Colonic mucosa (tissue), 4 donors: ENCODE measurements at regions not wholly inside any gene's neighbourhood (a gene's known extent, or its start where the extent isn't known, plus 50 kb on each side); places are given as distances from the start of the nearest gene placed in this dataset.
"Not testable (repeated sequence)": the region's sequence is repeated elsewhere in the genome, so short reads cannot be mapped to it uniquely, and the experiment has no call there.

ENCODE experiments used
- DNase-seq: peaks from one replicate; pipeline ENCODE4 v3.0.0-alpha.2; 2020
- H3K27ac ChIP-seq: fragments of 200-600 bp; one replicate; pipeline ENCODE4 v1.8.0; 2021
- H3K27me3 ChIP-seq: fragments of 200-600 bp; one replicate; pipeline ENCODE4 v1.8.0; 2021
- H3K36me3 ChIP-seq: fragments of 200-600 bp; one replicate; pipeline ENCODE4 v1.8.0; 2021
- H3K4me1 ChIP-seq: fragments of 200-600 bp; one replicate; pipeline ENCODE4 v1.8.0; 2021; ENCODE audit warnings: mild to moderate bottlenecking
- H3K4me3 ChIP-seq: fragments of 200-600 bp; one replicate; pipeline ENCODE4 v1.8.0; 2021
- H3K9ac ChIP-seq, 2 donors: one replicate each; pipeline ENCODE4 v1.7.0; 2013; ENCODE audit warnings: control low read depth in 2 of 2, low read depth in 2 of 2, low read length in 2 of 2
- H3K9me3 ChIP-seq: fragments of 200-600 bp; one replicate; pipeline ENCODE4 v1.8.0; 2021
- intact Hi-C: fragments of 100-400 bp; cut with DNase I; formaldehyde crosslinking; loops from one replicate; pipeline ENCODE4 v1.14.1; 2022
- TF ChIP-seq, protein P1 (sequence below): fragments of 200-600 bp; IDR thresholded peaks from one replicate; pipeline ENCODE4 v1.8.0; 2022; ENCODE audit warnings: antibody characterized with exemption, mild to moderate bottlenecking
- donor health status: healthy.
- donor health status: DM: no; HTN: no; CAD: no.
- donor health status: DM: no; HTN: no; CAD: no.

DNA sequence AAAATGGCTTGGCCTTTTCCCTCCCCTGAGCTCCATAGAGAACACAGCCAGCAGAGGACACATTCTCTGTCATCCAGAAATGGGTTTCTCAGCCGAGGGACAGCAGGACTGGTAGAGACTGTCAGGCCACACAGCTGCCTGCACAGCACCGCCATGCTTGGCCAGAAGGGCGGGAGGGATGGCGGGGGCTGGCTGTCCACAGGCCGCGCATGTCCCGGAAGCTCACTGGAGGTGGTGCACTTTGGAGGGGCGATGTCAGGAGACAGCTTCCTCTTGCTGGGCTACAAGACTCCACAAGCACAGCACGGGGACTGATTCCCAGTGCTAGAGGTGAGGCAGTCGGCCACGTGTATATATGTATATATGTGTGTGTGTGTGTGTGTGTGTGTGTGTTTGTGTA is 125.3 kb downstream of the GOLGA6L4 start:
- H3K4me3 ChIP-seq, H3K4me1 ChIP-seq, H3K9ac ChIP-seq, intact Hi-C loops, H3K36me3 ChIP-seq, H3K27me3 ChIP-seq, H3K9me3 ChIP-seq, H3K27ac ChIP-seq, DNase-seq: not testable (repeated sequence)

DNA sequence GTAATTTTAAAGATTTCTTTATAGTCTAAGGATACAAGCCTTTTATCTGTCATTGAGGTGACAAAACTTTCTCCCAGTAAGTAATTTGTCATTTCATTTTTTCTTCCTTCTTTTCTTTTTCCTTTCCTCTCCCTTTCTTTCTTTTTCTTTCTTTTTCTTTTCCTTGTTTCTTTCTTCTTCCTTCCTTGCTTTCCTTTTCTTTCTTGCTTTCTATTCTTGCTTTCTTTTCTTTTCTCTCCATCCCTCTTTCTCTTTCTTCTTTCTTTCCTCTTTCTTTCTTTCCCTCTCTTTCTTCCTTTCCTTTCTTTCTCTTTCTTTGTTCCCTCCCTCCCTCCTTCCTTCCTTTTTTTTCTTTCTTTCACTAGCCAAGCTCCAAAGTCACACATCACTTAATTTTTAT is 148.8 kb downstream of the GOLGA6L4 start:
- H3K9ac ChIP-seq, H3K27ac ChIP-seq, DNase-seq, H3K9me3 ChIP-seq, H3K4me3 ChIP-seq, H3K36me3 ChIP-seq, H3K27me3 ChIP-seq, intact Hi-C loops, H3K4me1 ChIP-seq: not testable (repeated sequence)

DNA sequence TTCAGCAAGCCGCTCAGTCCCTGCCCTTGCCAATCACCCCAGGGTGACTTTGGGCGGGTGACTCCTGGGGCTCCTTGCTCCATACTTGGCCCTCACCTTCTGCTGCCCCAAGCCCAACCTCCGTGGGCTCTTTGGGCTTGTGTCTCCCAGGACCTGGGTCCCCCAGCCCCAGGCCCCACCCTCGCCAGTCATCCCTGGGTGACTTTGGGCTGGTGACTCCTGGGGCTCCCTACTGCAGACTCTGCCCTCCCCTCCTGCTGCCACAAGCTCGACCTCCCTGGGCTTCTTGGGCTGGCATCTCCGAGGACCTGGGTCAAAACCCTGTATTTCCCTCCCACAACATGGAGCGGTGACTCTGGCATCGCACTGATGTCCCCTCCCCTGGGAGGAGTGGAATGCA is 151.5 kb downstream of the GOLGA6L4 start:
- H3K4me1 ChIP-seq = no peaks in the 10 kb centered on the region
- no peaks in the 10 kb centered on the region for H3K27me3 ChIP-seq
- intact Hi-C loops = no loop called here
- TF ChIP-seq, protein P1, sequence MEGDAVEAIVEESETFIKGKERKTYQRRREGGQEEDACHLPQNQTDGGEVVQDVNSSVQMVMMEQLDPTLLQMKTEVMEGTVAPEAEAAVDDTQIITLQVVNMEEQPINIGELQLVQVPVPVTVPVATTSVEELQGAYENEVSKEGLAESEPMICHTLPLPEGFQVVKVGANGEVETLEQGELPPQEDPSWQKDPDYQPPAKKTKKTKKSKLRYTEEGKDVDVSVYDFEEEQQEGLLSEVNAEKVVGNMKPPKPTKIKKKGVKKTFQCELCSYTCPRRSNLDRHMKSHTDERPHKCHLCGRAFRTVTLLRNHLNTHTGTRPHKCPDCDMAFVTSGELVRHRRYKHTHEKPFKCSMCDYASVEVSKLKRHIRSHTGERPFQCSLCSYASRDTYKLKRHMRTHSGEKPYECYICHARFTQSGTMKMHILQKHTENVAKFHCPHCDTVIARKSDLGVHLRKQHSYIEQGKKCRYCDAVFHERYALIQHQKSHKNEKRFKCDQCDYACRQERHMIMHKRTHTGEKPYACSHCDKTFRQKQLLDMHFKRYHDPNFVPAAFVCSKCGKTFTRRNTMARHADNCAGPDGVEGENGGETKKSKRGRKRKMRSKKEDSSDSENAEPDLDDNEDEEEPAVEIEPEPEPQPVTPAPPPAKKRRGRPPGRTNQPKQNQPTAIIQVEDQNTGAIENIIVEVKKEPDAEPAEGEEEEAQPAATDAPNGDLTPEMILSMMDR = no peak
- no peak for DNase-seq
- no peak overlapping the region for H3K9ac ChIP-seq
- H3K9me3 ChIP-seq = no peaks in the 10 kb centered on the region
- no peak overlapping the region for H3K27ac ChIP-seq
- H3K4me3 ChIP-seq = no peak overlapping the region
- no peaks in the 10 kb centered on the region for H3K36me3 ChIP-seq

DNA sequence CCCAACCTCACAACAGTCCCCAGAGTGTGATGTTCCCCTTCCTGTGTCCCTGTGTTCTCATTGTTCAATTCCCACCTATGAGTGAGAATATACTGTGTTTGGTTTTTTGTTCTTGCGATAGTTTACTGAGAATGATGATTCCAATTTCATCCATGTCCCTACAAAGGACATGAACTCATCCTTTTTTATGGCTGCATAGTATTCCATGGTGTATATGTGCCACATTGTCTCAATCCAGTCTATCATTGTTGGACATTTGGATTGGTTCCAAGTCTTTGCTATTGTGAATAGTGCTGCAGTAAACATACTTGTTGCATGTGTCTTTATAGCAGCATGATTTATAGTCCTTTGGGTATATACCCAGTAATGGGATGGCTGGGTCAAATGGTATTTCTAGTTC is 152.6 kb downstream of the GOLGA6L4 start:
- H3K27me3 ChIP-seq, H3K9ac ChIP-seq, H3K27ac ChIP-seq, intact Hi-C loops, H3K4me1 ChIP-seq, H3K36me3 ChIP-seq, H3K4me3 ChIP-seq, DNase-seq, H3K9me3 ChIP-seq: not testable (repeated sequence)

DNA sequence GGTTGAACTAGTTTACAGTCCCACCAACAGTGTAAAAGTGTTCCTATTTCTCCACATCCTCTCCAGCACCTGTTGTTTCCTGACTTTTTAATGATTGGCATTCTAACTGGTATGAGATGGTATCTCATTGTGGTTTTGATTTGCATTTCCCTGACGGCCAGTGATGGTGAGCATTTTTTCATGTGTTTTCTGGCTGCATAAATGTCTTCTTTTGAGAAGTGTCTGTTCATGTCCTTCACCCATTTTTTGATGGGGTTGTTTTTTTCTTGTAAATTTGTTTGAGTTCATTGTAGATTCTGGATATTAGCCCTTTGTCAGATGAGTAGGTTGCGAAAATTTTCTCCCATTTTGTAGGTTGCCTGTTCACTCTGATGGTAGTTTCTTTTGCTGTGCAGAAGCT is 153.1 kb downstream of the GOLGA6L4 start:
- H3K27ac ChIP-seq, DNase-seq, H3K36me3 ChIP-seq, H3K27me3 ChIP-seq, H3K9me3 ChIP-seq, intact Hi-C loops, H3K4me3 ChIP-seq, H3K9ac ChIP-seq, H3K4me1 ChIP-seq: not testable (repeated sequence)

DNA sequence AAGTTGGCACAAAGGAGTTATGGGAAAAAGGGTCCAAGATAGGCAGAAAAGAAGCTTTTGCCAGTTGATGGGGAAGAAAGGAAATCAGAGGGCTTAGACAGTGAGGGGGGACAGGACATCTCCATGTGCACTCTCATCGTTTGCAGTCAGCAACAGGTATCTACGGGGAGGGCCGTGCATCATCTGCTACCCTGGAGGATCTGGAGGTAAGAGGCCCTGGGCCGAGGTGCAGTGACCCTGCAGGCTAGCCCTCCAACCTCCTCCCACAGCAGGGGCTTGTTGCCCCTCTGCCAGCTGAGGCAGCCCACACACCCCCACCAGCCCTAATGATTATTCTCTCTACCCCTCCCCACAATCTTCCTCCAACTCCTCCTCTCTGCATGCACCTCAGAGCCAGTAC is 154.8 kb downstream of the GOLGA6L4 start:
- H3K4me1 ChIP-seq, H3K4me3 ChIP-seq, H3K9ac ChIP-seq, intact Hi-C loops, H3K9me3 ChIP-seq, H3K27me3 ChIP-seq, H3K36me3 ChIP-seq, H3K27ac ChIP-seq, DNase-seq: not testable (repeated sequence)

DNA sequence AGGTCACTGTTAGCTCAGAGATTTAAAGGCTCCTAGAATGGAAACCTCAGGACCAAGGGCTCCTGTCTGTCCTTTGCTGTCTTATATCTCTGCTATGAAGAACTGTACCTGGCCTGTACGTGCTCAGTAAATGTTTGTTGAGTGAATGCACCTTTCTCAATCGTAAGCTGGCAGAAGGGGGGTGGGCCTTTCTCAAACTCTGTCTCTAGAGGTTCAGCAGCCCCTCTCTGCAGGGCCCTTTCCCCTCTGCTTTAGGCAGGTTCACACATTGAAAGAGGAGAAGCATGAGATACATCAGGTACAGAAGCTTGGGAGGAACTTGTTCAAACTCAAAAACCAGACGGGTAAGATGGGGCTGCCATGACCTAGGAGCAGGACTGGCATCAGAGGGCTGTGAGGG is 155.6 kb downstream of the GOLGA6L4 start:
- Histone ChIP-seq H3K4me3 (no peak overlapping the region), H3K4me1 (no peaks in the 10 kb centered on the region), H3K27me3 (no peaks in the 10 kb centered on the region), H3K9ac (no peak overlapping the region), H3K9me3 (no peaks in the 10 kb centered on the region), H3K36me3 (no peaks in the 10 kb centered on the region), H3K27ac (no peak overlapping the region)
- TF ChIP-seq, protein P1 = no peak
- DNase-seq = no peak
- intact Hi-C loops = no loop called here

DNA sequence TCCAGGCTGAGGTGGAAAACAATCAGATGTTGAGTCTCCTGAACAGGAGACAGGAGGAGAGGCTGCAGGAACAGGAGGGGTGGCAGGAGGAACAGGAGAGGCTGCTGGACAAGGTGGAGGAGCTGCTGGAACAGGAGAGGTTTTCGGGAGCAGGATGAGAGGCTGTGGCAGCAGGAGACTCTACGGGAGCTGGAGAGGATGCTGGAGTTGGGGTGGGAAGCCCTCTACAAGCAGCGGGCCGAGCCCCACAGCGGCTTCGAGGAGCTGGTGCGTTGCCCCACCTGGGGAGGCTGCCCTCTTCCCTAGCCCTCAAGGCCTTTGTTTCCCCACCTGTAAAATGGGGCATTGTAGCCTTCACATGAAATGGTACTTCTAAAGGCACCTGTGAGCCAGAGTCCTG is 156.4 kb downstream of the GOLGA6L4 start:
- DNase-seq = peak; percentile 15
- intact Hi-C loops, H3K27ac ChIP-seq: not testable (repeated sequence)

DNA sequence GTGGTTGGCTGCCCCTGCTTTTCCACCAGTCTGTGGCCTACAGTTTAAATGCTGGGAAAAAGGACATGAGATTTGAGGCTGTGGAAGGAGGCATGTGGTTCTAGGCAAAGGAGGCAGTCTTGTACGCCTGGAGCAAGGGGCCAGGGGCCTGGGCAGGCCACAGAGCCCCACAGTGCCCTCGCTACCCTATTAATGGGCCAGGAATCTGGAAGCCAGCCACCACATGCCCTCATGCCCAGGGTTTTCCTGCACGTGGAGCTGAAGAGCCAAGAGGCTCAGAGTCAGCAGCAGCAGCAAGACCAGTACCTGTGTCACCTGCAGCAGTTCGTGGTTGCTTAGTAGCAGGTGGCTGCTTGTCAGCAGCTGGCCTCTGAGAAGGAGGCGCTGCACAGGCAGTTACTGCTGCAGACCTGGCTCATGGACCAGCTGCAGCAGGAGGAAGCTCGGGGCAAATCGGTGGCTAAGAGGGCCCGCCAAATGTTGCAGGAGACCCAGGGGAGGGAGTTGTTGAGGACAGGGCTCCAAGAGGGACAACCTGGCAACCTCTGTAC is 157.9 kb downstream of the GOLGA6L4 start:
- H3K36me3 ChIP-seq, H3K4me1 ChIP-seq, intact Hi-C loops, H3K9ac ChIP-seq, H3K9me3 ChIP-seq, H3K27me3 ChIP-seq, H3K4me3 ChIP-seq, H3K27ac ChIP-seq, DNase-seq: not testable (repeated sequence)

More for the DNA sequence above, 156.4 kb downstream of the GOLGA6L4 start:
- not testable (repeated sequence) for H3K4me1 ChIP-seq, H3K4me3 ChIP-seq, H3K9ac ChIP-seq, H3K27me3 ChIP-seq, H3K9me3 ChIP-seq, H3K36me3 ChIP-seq

DNA sequence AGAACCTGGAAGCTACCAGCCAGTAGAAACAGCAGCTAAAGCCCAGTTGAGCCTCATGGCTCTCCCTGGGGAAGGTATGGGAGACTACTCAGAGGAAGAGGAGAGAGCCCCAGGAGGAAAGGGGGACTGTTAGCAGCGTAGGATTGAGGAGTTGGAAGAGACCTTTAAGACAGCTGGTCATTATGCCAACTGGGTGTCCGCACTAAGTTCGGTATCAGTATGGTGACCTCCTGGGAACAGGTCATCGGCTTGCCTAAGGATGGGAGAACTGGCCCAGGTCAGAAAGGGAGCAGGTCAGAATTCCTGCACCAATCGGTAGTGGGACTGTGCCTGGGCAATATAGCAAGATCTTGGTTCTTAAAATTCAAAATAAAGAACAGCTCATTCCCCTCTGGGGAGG is 158.4 kb downstream of the GOLGA6L4 start:
- H3K27ac ChIP-seq, H3K27me3 ChIP-seq, H3K36me3 ChIP-seq, H3K9me3 ChIP-seq, intact Hi-C loops, H3K4me3 ChIP-seq, H3K9ac ChIP-seq, H3K4me1 ChIP-seq, DNase-seq: not testable (repeated sequence)

DNA sequence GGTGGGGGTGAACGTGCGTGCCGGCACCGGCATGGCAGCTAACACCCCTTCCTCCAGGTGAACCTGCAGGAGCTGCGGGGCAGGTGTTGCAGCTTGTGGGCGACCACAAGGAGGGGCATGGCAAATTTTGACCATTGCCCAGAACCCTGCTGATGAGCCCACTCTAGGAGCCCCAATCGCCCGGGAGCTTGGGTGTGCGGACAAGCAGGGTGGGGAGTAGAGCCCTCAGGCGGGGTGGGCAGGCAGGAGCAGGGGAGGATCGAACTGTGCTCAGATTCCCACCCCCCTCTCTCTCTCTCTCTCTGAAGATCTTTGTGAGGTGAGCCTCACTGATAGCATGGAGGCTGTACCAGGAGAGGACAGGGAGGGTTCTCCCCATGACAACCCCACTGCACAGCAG is 159.8 kb downstream of the GOLGA6L4 start:
- H3K4me3 ChIP-seq, H3K9me3 ChIP-seq, H3K27me3 ChIP-seq, intact Hi-C loops, H3K4me1 ChIP-seq, H3K27ac ChIP-seq, H3K36me3 ChIP-seq, H3K9ac ChIP-seq: not testable (repeated sequence)
- DNase-seq = peak; percentile 10

DNA sequence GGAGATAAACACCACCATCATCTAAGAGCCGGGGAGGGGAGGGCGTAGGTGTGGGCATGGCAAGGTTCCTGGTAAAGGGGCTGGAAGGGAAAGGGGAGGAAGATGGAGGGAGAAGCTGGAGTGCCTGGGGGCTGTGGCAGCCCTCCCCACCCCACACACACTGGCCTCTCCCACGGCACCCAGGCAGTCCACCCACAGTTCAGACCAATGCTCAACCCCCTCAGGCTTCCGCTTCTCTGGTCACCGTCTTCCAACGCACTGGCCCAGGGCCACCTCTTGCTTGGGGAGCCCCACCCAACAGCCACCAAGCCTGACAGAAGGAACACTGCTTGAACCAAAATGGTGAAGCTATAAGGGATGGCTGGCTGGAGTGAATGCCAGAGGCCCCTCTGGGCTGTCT is 160.3 kb downstream of the GOLGA6L4 start:
- DNase-seq, H3K27me3 ChIP-seq, H3K27ac ChIP-seq, intact Hi-C loops, H3K9me3 ChIP-seq, H3K4me3 ChIP-seq, H3K4me1 ChIP-seq, H3K36me3 ChIP-seq, H3K9ac ChIP-seq: not testable (repeated sequence)
